SK-N-SH (cell line): ENCODE measurements at regions not wholly inside any gene's neighbourhood (a gene's known extent, or its start where the extent isn't known, plus 50 kb on each side); places are given as distances from the start of the nearest gene placed in this dataset.

ENCODE experiments used
- CTCF ChIA-PET: fragments of 300-600, 350-600 bp; formaldehyde crosslinking; extraction: SDS; loops from one replicate; lab custom pipeline; 2021; lab: Yijun Ruan, JAX
- POLR2A ChIA-PET: fragments of 350-600 bp; sonication (Branson Sonifier 250); formaldehyde crosslinking; extraction: SDS; loops from one replicate; lab custom pipeline; 2020; ENCODE audit warnings: antibody characterized with exemption, inconsistent platforms; lab: Yijun Ruan, JAX
- DNase-seq: peaks from one replicate; pipeline ENCODE4 v3.0.0; 2012
- H2AFZ ChIP-seq: fragments of 200-600 bp; sonication (generic); 2 replicates; pipeline ENCODE4 v1.8.1; 2016; ENCODE audit warnings: antibody characterized with exemption, mild to moderate bottlenecking, low read depth
- H3F3A ChIP-seq: fragments of 200-600 bp; sonication (generic); replicated peaks from 2 replicates; pipeline ENCODE3; 2016; ENCODE audit warnings: antibody characterized with exemption, mild to moderate bottlenecking; ENCODE audit not compliant: insufficient read depth
- H3K27ac ChIP-seq, 2 experiments: fragments of 200-500 bp in 1 of 2; fragments of 200-600 bp in 1 of 2; sonication (Bioruptor generic) in 1 of 2; sonication (generic), shearing (Covaris generic) in 1 of 2; 2 replicates each; pipeline versions ENCODE4 v1.5.1 to v1.6.1; 2014 to 2016; ENCODE audit warnings: low read depth in 2 of 2, inconsistent platforms in 1 of 2, low read length in 1 of 2, mild to moderate bottlenecking in 1 of 2, mixed read lengths in 1 of 2
- H3K27me3 ChIP-seq: fragments of 200-600 bp; sonication (generic), shearing (Covaris generic); 2 replicates; pipeline ENCODE4 v1.6.1; 2016; ENCODE audit warnings: mixed run types; ENCODE audit not compliant: insufficient read depth
- H3K36me3 ChIP-seq, 2 experiments: fragments of 200-500 bp in 1 of 2; fragments of 200-600 bp in 1 of 2; sonication (Bioruptor generic) in 1 of 2; sonication (generic) in 1 of 2; replicated peaks in 1 of 2; 2 replicates each; pipeline versions ENCODE3 to v1.5.1; 2014 to 2016; ENCODE audit warnings: low read length in 1 of 2, mild to moderate bottlenecking in 1 of 2; ENCODE audit not compliant: insufficient read depth in 2 of 2, control insufficient read depth in 1 of 2
- H3K4me1 ChIP-seq, 2 experiments: fragments of 200-500 bp in 1 of 2; fragments of 200-600 bp in 1 of 2; sonication (Bioruptor generic) in 1 of 2; sonication (generic), shearing (Covaris generic) in 1 of 2; 2 replicates each; pipeline versions ENCODE4 v1.5.1 to v1.6.1; 2014 to 2016; ENCODE audit warnings: low read depth in 1 of 2, low read length in 1 of 2, mixed run types in 1 of 2; ENCODE audit not compliant: insufficient read depth in 2 of 2, control insufficient read depth in 1 of 2
- H3K4me2 ChIP-seq: fragments of 200-600 bp; sonication (generic), shearing (Covaris generic); 2 replicates; pipeline ENCODE4 v1.6.1; 2017; ENCODE audit warnings: mixed run types
- H3K4me3 ChIP-seq, 2 experiments: fragments of 200-500 bp in 1 of 2; fragments of 200-600 bp in 1 of 2; sonication (Bioruptor generic) in 1 of 2; sonication (generic), shearing (Covaris generic) in 1 of 2; 2 replicates each; pipeline versions ENCODE4 v1.5.1 to v1.8.1; 2014 to 2016; ENCODE audit warnings: low read depth in 2 of 2, inconsistent platforms in 1 of 2, low read length in 1 of 2, mild to moderate bottlenecking in 1 of 2, mixed read lengths in 1 of 2, moderate library complexity in 1 of 2
- H3K79me2 ChIP-seq: fragments of 200-600 bp; sonication (generic); 2 replicates; pipeline ENCODE4 v1.8.1; 2017; ENCODE audit warnings: mild to moderate bottlenecking; ENCODE audit not compliant: insufficient read depth
- H3K9ac ChIP-seq: fragments of 200-600 bp; sonication (generic); 2 replicates; pipeline ENCODE4 v1.6.1; 2017; ENCODE audit warnings: mixed run types
- H3K9me2 ChIP-seq: fragments of 200-600 bp; sonication (generic); 2 replicates; pipeline ENCODE4 v1.6.1; 2017; ENCODE audit warnings: mixed run types
- H3K9me3 ChIP-seq: fragments of 200-600 bp; sonication (generic); 2 replicates; pipeline ENCODE4 v1.6.1; 2017; ENCODE audit warnings: mixed run types, mild to moderate bottlenecking, moderate library complexity
- H4K20me1 ChIP-seq: fragments of 200-600 bp; sonication (generic); 2 replicates; pipeline ENCODE4 v1.6.1; 2017; ENCODE audit warnings: mild to moderate bottlenecking, mixed run types; ENCODE audit not compliant: insufficient read depth
- CHD2 ChIP-seq: fragments of 150-350 bp; IDR thresholded peaks from 2 replicates; pipeline ENCODE4 v1.6.1; 2018; ENCODE audit warnings: low read length; ENCODE audit not compliant: partially characterized antibody
- EP300 ChIP-seq, 2 experiments: IDR thresholded peaks; 2 replicates each; pipeline versions ENCODE4 v1.4.0 to v1.6.1; 2012; ENCODE audit warnings: borderline replicate concordance in 1 of 2, low read depth in 1 of 2, low read length in 1 of 2
- EZH2phosphoT487 ChIP-seq: fragments of 200-600 bp; sonication (generic); IDR thresholded peaks from 2 replicates; pipeline ENCODE4 v1.6.1; 2017; ENCODE audit warnings: low read depth, mixed run types, mild to moderate bottlenecking, antibody characterized with exemption, moderate library complexity, borderline replicate concordance
- FOSL2 ChIP-seq: IDR thresholded peaks from 2 replicates; pipeline ENCODE4 v1.4.0; 2012; ENCODE audit warnings: low read depth, mild to moderate bottlenecking, moderate library complexity, borderline replicate concordance
- FOXM1 ChIP-seq: IDR thresholded peaks from 2 replicates; pipeline ENCODE4 v1.4.0; 2012; ENCODE audit warnings: low read depth, mild to moderate bottlenecking
- GABPA ChIP-seq: IDR thresholded peaks from 2 replicates; pipeline ENCODE4 v1.4.0; 2012; ENCODE audit warnings: low read depth, mild to moderate bottlenecking
- MEF2A ChIP-seq: IDR thresholded peaks from 2 replicates; pipeline ENCODE4 v1.4.0; 2012; ENCODE audit warnings: low read depth, borderline replicate concordance
- NFIC ChIP-seq: IDR thresholded peaks from 2 replicates; pipeline ENCODE4 v1.4.0; 2012; ENCODE audit warnings: borderline replicate concordance
- RAD21 ChIP-seq: IDR thresholded peaks from 2 replicates; pipeline ENCODE4 v1.6.1; 2012; ENCODE audit warnings: mild to moderate bottlenecking, low read length
- TAF1 ChIP-seq: IDR thresholded peaks from 2 replicates; pipeline ENCODE4 v1.6.1; 2012; ENCODE audit warnings: low read depth, mild to moderate bottlenecking, low read length, moderate library complexity, borderline replicate concordance
- TEAD4 ChIP-seq: IDR thresholded peaks from 2 replicates; pipeline ENCODE4 v1.4.0; 2012; ENCODE audit warnings: mild to moderate bottlenecking, borderline replicate concordance; ENCODE audit not compliant: insufficient read depth
- WGBS: methylation state at CpG from one replicate; pipeline ENCODE4 v1.1.6; 2017; ENCODE audit warnings: low lambda C conversion rate; 5-methylcytosine and 5-hydroxymethylcytosine counted together
- TF ChIP-seq, protein P1 (sequence below): fragments of 150-350 bp; IDR thresholded peaks from 2 replicates; pipeline ENCODE4 v1.6.1; 2016; ENCODE audit warnings: mild to moderate bottlenecking, low read depth, low read length
- TF ChIP-seq, protein P2 (sequence below): fragments of 150-350 bp; IDR thresholded peaks from 2 replicates; pipeline ENCODE4 v1.6.1; 2017; ENCODE audit warnings: antibody characterized with exemption, low read length, low read depth, borderline replicate concordance
- TF ChIP-seq, protein P3 (sequence below): IDR thresholded peaks from 2 replicates; pipeline ENCODE4 v1.4.0; 2012; ENCODE audit warnings: low read depth
- TF ChIP-seq, protein P4 (sequence below): IDR thresholded peaks from 2 replicates; pipeline ENCODE4 v1.6.1; 2012; ENCODE audit warnings: mild to moderate bottlenecking, low read depth, low read length, moderate library complexity

DNA sequence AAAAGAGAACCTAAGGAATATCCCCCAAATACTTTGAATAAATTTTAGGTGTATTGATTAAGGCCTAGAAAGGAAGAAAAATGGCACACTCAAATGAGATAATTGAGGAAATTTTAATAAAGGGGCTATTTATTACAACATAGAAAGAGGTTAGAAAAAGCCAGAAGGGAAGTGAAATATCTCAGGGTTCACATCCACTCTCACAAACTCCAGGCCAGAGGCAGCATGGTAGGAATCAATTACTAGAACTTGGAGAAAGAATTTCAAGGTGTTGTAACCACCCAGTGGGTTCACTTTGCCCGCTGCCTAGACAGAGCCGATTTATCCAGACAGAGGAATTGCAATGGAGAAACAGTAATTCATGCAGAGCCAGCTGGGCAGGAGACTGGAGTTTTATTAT is 617.5 kb upstream of the ACVR2A start:
- no peak overlapping the region for H3K4me3 ChIP-seq
- POLR2A ChIA-PET = no interaction called here
- no peak for TF ChIP-seq MEF2A
- no peak for TF ChIP-seq FOSL2
- no peak for TF ChIP-seq RAD21
- no peak overlapping the region for H3K27ac ChIP-seq
- CTCF ChIA-PET = no interaction called here
- no peak overlapping the region for H3K9ac ChIP-seq
- H3K36me3 ChIP-seq = no peaks in the 10 kb centered on the region
- H3K27me3 ChIP-seq = no peaks in the 10 kb centered on the region
- no peaks in the 10 kb centered on the region for H3F3A ChIP-seq
- 0% methylated on average over 2 of the region's 2 CpGs for WGBS
- no peak overlapping the region for H2AFZ ChIP-seq
- H3K4me2 ChIP-seq = no peak overlapping the region
- H3K9me2 ChIP-seq = no peaks in the 10 kb centered on the region
- no peaks in the 10 kb centered on the region for H4K20me1 ChIP-seq
- no peaks in the 10 kb centered on the region for H3K79me2 ChIP-seq
- DNase-seq = no peak
- no peaks in the 10 kb centered on the region for H3K4me1 ChIP-seq
- H3K9me3 ChIP-seq = no peaks in the 10 kb centered on the region

DNA sequence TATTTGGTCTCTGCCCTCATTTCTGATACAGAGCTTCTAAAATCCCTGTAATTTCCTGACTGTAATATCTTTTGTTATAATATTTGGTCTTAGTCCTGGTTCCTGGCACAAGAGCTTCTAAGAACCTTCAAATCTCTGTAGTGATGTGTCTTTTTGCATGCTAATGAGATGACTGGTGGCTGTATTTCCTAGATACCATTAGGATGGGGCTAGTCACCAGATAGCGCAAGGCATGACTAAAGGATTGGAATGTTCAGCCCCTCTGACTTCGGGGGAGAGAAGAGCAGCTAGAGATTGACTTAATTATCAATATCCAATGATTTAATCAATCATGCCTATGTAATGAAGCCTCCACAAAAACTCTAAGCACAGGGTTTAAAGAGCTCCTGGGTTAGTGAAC is 620.8 kb upstream of the ACVR2A start:
- Histone ChIP-seq H3K9me3 (no peaks in the 10 kb centered on the region), H3K27ac (no peak overlapping the region), H3K9me2 (no peaks in the 10 kb centered on the region), H4K20me1 (no peaks in the 10 kb centered on the region), H3K27me3 (no peaks in the 10 kb centered on the region), H3F3A (no peaks in the 10 kb centered on the region), H3K4me3 (no peak overlapping the region), H3K4me2 (no peak overlapping the region), H2AFZ (no peak overlapping the region), H3K9ac (no peak overlapping the region), H3K4me1 (no peaks in the 10 kb centered on the region), H3K36me3 (no peaks in the 10 kb centered on the region), H3K79me2 (no peaks in the 10 kb centered on the region)
- no peak for DNase-seq
- POLR2A ChIA-PET = no interaction called here
- WGBS = 5% methylated on average over 2 of the region's 2 CpGs
- CTCF ChIA-PET = no interaction called here
- TF ChIP-seq FOSL2 (no peak), NFIC (no peak), TEAD4 (no peak), GABPA (no peak), EZH2phosphoT487 (no peak), TAF1 (no peak), RAD21 (no peak), FOXM1 (no peak), CHD2 (no peak), EP300 (IDR thresholded peaks at IDR 0.05; ENCODE audit: borderline replicate concordance in 1 of 2, low read depth in 1 of 2, low read length in 1 of 2) (no peak)
- TF ChIP-seq, protein P1, sequence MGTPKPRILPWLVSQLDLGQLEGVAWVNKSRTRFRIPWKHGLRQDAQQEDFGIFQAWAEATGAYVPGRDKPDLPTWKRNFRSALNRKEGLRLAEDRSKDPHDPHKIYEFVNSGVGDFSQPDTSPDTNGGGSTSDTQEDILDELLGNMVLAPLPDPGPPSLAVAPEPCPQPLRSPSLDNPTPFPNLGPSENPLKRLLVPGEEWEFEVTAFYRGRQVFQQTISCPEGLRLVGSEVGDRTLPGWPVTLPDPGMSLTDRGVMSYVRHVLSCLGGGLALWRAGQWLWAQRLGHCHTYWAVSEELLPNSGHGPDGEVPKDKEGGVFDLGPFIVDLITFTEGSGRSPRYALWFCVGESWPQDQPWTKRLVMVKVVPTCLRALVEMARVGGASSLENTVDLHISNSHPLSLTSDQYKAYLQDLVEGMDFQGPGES = no peak
- TF ChIP-seq, protein P2, sequence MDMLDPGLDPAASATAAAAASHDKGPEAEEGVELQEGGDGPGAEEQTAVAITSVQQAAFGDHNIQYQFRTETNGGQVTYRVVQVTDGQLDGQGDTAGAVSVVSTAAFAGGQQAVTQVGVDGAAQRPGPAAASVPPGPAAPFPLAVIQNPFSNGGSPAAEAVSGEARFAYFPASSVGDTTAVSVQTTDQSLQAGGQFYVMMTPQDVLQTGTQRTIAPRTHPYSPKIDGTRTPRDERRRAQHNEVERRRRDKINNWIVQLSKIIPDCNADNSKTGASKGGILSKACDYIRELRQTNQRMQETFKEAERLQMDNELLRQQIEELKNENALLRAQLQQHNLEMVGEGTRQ = no peak
- TF ChIP-seq, protein P3, sequence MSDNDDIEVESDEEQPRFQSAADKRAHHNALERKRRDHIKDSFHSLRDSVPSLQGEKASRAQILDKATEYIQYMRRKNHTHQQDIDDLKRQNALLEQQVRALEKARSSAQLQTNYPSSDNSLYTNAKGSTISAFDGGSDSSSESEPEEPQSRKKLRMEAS = no peak
- TF ChIP-seq, protein P4, sequence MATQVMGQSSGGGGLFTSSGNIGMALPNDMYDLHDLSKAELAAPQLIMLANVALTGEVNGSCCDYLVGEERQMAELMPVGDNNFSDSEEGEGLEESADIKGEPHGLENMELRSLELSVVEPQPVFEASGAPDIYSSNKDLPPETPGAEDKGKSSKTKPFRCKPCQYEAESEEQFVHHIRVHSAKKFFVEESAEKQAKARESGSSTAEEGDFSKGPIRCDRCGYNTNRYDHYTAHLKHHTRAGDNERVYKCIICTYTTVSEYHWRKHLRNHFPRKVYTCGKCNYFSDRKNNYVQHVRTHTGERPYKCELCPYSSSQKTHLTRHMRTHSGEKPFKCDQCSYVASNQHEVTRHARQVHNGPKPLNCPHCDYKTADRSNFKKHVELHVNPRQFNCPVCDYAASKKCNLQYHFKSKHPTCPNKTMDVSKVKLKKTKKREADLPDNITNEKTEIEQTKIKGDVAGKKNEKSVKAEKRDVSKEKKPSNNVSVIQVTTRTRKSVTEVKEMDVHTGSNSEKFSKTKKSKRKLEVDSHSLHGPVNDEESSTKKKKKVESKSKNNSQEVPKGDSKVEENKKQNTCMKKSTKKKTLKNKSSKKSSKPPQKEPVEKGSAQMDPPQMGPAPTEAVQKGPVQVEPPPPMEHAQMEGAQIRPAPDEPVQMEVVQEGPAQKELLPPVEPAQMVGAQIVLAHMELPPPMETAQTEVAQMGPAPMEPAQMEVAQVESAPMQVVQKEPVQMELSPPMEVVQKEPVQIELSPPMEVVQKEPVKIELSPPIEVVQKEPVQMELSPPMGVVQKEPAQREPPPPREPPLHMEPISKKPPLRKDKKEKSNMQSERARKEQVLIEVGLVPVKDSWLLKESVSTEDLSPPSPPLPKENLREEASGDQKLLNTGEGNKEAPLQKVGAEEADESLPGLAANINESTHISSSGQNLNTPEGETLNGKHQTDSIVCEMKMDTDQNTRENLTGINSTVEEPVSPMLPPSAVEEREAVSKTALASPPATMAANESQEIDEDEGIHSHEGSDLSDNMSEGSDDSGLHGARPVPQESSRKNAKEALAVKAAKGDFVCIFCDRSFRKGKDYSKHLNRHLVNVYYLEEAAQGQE = no peak
- TF ChIP-seq, all 33 proteins: peak for 0
